Bronchial epithelial cell (primary cell): ENCODE measurements at regions not wholly inside any gene's neighbourhood (a gene's known extent, or its start where the extent isn't known, plus 50 kb on each side); places are given as distances from the start of the nearest gene placed in this dataset.

Source experiments
- DNase-seq: peaks from one replicate; pipeline ENCODE4 v3.0.0-alpha.2; 2010; ENCODE audit warnings: low read depth
- FAIRE-seq: peaks from 2 replicates; lab custom pipeline; 2011; peaks lifted over from hg19 to GRCh38; lab: Jason Lieb, UNC
- H3K27me3 ChIP-seq: 2 replicates; pipeline ENCODE4 v1.5.1; 2011; ENCODE audit warnings: low read length; ENCODE audit not compliant: control insufficient read depth, insufficient read depth
- H3K36me3 ChIP-seq: 2 replicates; pipeline ENCODE4 v1.5.1; 2011; ENCODE audit warnings: low read length; ENCODE audit not compliant: control insufficient read depth, insufficient read depth
- H3K4me3 ChIP-seq: 2 replicates; pipeline ENCODE4 v1.5.1; 2011; ENCODE audit warnings: mild to moderate bottlenecking, low read depth, low read length, control low read depth
- TF ChIP-seq, protein P1 (sequence below): IDR thresholded peaks from 2 replicates; pipeline ENCODE4 v1.5.1; 2011; ENCODE audit warnings: mild to moderate bottlenecking, moderate library complexity, low read length, control low read depth, inconsistent platforms; ENCODE audit not compliant: insufficient read depth, severe bottlenecking

GRCh38 chr2:111659361-111660333, 224.3 kb downstream of the ANAPC1 start:
- Histone ChIP-seq H3K4me3 (no peak overlapping the region), H3K36me3 (no peaks in the 10 kb centered on the region), H3K27me3 (no peaks in the 10 kb centered on the region)
- TF ChIP-seq, protein P1, sequence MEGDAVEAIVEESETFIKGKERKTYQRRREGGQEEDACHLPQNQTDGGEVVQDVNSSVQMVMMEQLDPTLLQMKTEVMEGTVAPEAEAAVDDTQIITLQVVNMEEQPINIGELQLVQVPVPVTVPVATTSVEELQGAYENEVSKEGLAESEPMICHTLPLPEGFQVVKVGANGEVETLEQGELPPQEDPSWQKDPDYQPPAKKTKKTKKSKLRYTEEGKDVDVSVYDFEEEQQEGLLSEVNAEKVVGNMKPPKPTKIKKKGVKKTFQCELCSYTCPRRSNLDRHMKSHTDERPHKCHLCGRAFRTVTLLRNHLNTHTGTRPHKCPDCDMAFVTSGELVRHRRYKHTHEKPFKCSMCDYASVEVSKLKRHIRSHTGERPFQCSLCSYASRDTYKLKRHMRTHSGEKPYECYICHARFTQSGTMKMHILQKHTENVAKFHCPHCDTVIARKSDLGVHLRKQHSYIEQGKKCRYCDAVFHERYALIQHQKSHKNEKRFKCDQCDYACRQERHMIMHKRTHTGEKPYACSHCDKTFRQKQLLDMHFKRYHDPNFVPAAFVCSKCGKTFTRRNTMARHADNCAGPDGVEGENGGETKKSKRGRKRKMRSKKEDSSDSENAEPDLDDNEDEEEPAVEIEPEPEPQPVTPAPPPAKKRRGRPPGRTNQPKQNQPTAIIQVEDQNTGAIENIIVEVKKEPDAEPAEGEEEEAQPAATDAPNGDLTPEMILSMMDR, result no peak
- DNase-seq, result peak; percentile 96
- FAIRE-seq, result peak; percentile 96

GRCh38 chr2:111660811-111661210, 223.2 kb downstream of the ANAPC1 start:
- no peak for FAIRE-seq
- no peaks in the 10 kb centered on the region for H3K27me3 ChIP-seq
- no peak overlapping the region for H3K4me3 ChIP-seq
- H3K36me3 ChIP-seq, result no peaks in the 10 kb centered on the region
- TF ChIP-seq, protein P1, result no peak
- DNase-seq, result no peak

- TF ChIP-seq, protein P1, result no peak
- FAIRE-seq (no peak), DNase-seq (no peak)
- Histone ChIP-seq H3K27me3 (no peaks in the 10 kb centered on the region), H3K36me3 (no peaks in the 10 kb centered on the region), H3K4me3 (no peak overlapping the region)
These were observed 222.6 kb downstream of the ANAPC1 start for GRCh38 chr2:111661286-111661940.

- H3K27me3 ChIP-seq, result no peaks in the 10 kb centered on the region
- no peak overlapping the region for H3K4me3 ChIP-seq
- H3K36me3 ChIP-seq, result no peaks in the 10 kb centered on the region
- TF ChIP-seq, protein P1, result no peak
- FAIRE-seq, result no peak
- peak; percentile 64 for DNase-seq
These were observed 221.8 kb downstream of the ANAPC1 start for GRCh38 chr2:111662039-111662770.

- Histone ChIP-seq H3K36me3 (no peaks in the 10 kb centered on the region), H3K4me3 (no peak overlapping the region), H3K27me3 (no peaks in the 10 kb centered on the region)
- FAIRE-seq (no peak), DNase-seq (peak; percentile 62)
- TF ChIP-seq, protein P1, result no peak
These were observed 221.1 kb downstream of the ANAPC1 start for GRCh38 chr2:111662771-111663470.
